ENCODE measurements at regions not wholly inside any gene's neighbourhood (a gene's known extent, or its start where the extent isn't known, plus 50 kb on each side); places are given as distances from the start of the nearest gene placed in this dataset.

DNA sequence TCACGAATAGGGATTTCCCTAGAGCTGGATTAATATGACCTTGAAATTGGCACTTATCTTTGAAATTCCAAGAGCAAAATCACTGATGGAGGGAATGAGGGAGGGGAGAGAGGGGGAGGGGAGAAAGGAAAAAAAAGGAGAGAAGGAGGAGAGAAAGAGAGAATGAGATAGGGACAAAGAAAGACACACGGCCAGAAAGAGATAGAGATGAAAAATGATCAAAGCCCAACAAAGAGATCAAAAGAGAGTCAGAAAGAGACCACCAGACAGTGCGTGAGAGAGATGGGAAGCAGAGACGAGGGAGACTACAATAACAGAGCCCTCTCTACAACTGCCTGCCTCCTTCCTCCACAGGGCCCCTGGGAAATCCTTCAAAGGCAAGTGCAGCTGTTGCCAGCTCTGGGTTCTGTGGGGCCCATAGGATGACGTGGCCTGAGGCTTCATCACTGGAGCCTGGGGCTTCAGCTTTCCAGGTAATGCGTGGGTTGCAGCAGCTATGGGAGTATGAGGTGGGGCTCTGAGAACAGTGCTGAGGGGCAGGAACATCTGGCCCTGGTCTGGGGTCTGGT is 58.3 kb upstream of the SHB start:
- Histone ChIP-seq H3K4me1 (ENCODE audit: control insufficient read depth, insufficient read depth, low read length) (no peaks in the 10 kb centered on the region), H3K4me3 (ENCODE audit: low read depth in 2 of 2, low read length in 2 of 2) (no peak overlapping the region), H3K27me3 (ENCODE audit: control insufficient read depth, insufficient read depth, low read length) (no peaks in the 10 kb centered on the region), H3K27ac (ENCODE audit: low read length) (no peak overlapping the region), H3K36me3 (ENCODE audit: control insufficient read depth, insufficient read depth, low read length) (no peaks in the 10 kb centered on the region), H3K9me3 (ENCODE audit: control insufficient read depth, insufficient read depth, low read depth, low read length) (no peaks in the 10 kb centered on the region)
- no peak for TF ChIP-seq SIN3A (IDR thresholded peaks at IDR 0.05; ENCODE audit: borderline replicate concordance, insufficient read depth, low read depth, low read length)
- TF ChIP-seq, protein P1, sequence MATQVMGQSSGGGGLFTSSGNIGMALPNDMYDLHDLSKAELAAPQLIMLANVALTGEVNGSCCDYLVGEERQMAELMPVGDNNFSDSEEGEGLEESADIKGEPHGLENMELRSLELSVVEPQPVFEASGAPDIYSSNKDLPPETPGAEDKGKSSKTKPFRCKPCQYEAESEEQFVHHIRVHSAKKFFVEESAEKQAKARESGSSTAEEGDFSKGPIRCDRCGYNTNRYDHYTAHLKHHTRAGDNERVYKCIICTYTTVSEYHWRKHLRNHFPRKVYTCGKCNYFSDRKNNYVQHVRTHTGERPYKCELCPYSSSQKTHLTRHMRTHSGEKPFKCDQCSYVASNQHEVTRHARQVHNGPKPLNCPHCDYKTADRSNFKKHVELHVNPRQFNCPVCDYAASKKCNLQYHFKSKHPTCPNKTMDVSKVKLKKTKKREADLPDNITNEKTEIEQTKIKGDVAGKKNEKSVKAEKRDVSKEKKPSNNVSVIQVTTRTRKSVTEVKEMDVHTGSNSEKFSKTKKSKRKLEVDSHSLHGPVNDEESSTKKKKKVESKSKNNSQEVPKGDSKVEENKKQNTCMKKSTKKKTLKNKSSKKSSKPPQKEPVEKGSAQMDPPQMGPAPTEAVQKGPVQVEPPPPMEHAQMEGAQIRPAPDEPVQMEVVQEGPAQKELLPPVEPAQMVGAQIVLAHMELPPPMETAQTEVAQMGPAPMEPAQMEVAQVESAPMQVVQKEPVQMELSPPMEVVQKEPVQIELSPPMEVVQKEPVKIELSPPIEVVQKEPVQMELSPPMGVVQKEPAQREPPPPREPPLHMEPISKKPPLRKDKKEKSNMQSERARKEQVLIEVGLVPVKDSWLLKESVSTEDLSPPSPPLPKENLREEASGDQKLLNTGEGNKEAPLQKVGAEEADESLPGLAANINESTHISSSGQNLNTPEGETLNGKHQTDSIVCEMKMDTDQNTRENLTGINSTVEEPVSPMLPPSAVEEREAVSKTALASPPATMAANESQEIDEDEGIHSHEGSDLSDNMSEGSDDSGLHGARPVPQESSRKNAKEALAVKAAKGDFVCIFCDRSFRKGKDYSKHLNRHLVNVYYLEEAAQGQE (IDR thresholded peaks at IDR 0.05; ENCODE audit: insufficient read depth in 1 of 2, low read depth in 2 of 2, low read length in 1 of 2): no peak
- TF ChIP-seq TCF7L2 (IDR thresholded peaks at IDR 0.05; ENCODE audit: low read depth, low read length): no peak
- no peak for TF ChIP-seq POLR2AphosphoS5 (IDR thresholded peaks at IDR 0.05; ENCODE audit: low read depth, low read length)
- TF ChIP-seq, protein P2, sequence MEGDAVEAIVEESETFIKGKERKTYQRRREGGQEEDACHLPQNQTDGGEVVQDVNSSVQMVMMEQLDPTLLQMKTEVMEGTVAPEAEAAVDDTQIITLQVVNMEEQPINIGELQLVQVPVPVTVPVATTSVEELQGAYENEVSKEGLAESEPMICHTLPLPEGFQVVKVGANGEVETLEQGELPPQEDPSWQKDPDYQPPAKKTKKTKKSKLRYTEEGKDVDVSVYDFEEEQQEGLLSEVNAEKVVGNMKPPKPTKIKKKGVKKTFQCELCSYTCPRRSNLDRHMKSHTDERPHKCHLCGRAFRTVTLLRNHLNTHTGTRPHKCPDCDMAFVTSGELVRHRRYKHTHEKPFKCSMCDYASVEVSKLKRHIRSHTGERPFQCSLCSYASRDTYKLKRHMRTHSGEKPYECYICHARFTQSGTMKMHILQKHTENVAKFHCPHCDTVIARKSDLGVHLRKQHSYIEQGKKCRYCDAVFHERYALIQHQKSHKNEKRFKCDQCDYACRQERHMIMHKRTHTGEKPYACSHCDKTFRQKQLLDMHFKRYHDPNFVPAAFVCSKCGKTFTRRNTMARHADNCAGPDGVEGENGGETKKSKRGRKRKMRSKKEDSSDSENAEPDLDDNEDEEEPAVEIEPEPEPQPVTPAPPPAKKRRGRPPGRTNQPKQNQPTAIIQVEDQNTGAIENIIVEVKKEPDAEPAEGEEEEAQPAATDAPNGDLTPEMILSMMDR (IDR thresholded peaks at IDR 0.05): no peak
- intact Hi-C loops (cut with micrococcal nuclease; ENCODE audit: unreplicated experiment): no loop called here
- ChIA-PET CTCF (no interaction called here), POLR2A (no interaction called here)
- no peak for DNase-seq (ENCODE audit: low read depth, low spot score)
- no peak for ATAC-seq
- in situ Hi-C loops (cut with HindIII; ENCODE audit: low pct_unique_long_range_greater_than_20kb, low sequenced_read_pairs): no loop called here
- no TSS peak for BruUV-seq (replicated peaks)

DNA sequence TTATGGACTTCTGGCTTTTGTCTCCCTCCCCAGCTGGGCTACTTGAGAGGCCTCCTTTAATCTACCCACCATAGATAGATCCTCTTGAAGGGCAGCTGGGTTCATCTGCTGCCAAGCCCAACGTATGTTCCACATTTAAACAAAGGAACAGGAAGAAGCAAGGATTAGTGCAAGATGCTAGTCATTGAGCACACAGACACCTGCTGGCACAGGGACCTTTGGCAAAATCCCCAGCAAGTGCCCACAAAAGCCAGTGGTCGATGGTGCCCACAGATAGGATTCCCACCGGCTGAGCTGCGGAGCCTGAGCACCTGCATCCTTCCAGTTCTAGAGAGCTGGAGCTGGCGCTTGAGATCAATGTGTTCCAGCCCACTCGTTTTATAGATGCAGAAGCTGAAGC is 57.7 kb upstream of the SHB start:
- DNase-seq (ENCODE audit: low read depth, low spot score) (no peak), ATAC-seq (no peak)
- no peak for TF ChIP-seq SIN3A (IDR thresholded peaks at IDR 0.05; ENCODE audit: borderline replicate concordance, insufficient read depth, low read depth, low read length)
- TF ChIP-seq, protein P2 (IDR thresholded peaks at IDR 0.05): no peak
- POLR2A ChIA-PET: no interaction called here
- no peaks in the 10 kb centered on the region for H3K36me3 ChIP-seq (ENCODE audit: control insufficient read depth, insufficient read depth, low read length)
- intact Hi-C loops (cut with micrococcal nuclease; ENCODE audit: unreplicated experiment): no loop called here
- in situ Hi-C loops (cut with HindIII; ENCODE audit: low pct_unique_long_range_greater_than_20kb, low sequenced_read_pairs): no loop called here
- CTCF ChIA-PET: no interaction called here
- H3K27me3 ChIP-seq (ENCODE audit: control insufficient read depth, insufficient read depth, low read length): no peaks in the 10 kb centered on the region
- H3K4me3 ChIP-seq (ENCODE audit: low read depth in 2 of 2, low read length in 2 of 2): no peak overlapping the region
- no peak overlapping the region for H3K27ac ChIP-seq (ENCODE audit: low read length)
- no TSS peak for BruUV-seq (replicated peaks)
- no peaks in the 10 kb centered on the region for H3K9me3 ChIP-seq (ENCODE audit: control insufficient read depth, insufficient read depth, low read depth, low read length)
- H3K4me1 ChIP-seq (ENCODE audit: control insufficient read depth, insufficient read depth, low read length): no peaks in the 10 kb centered on the region
